T-cell (primary cell): ENCODE measurements at regions not wholly inside any gene's neighbourhood (a gene's known extent, or its start where the extent isn't known, plus 50 kb on each side); places are given as distances from the start of the nearest gene placed in this dataset.
"Not testable (repeated sequence)": the region's sequence is repeated elsewhere in the genome, so short reads cannot be mapped to it uniquely, and the experiment has no call there.

Source experiments
- ATAC-seq, 4 experiments: fragments of 200-7000 bp in 3 of 4; fragments of 150-1000 bp in 1 of 4; cut with Tn5 transposase; replicated peaks in 1 of 4; 1 replicate in 3 of 4; 2 replicates in 1 of 4; pipeline ENCODE4 v1.10.0; 2021; ENCODE audit warnings: moderate library complexity in 3 of 4, mild to moderate bottlenecking in 2 of 4, moderate number of reproducible peaks in 1 of 4
- CTCF ChIA-PET, 2 donors: fragments of 300-600 bp; sonication (Branson Sonifier 250); formaldehyde crosslinking; loops; one replicate each; lab custom pipeline; 2022; ENCODE audit warnings: antibody characterized with exemption in 2 of 2; lab: Charles Lee
- POLR2A ChIA-PET, 2 donors: fragments of 300-600 bp; sonication (Branson Sonifier 250); formaldehyde crosslinking; loops; one replicate each; lab custom pipeline; 2022; ENCODE audit warnings: antibody characterized with exemption in 2 of 2; lab: Charles Lee
- DNase-seq, 35 experiments: peaks; one replicate each; pipeline versions ENCODE4 v3.0.0 to v3.0.0-alpha.2; 2013 to 2023
- H3K27ac ChIP-seq: one replicate; pipeline ENCODE4 v1.5.1; 2013; ENCODE audit warnings: low read length
- H3K27me3 ChIP-seq, 2 experiments: replicated peaks in 1 of 2; 1 replicate in 1 of 2; 2 replicates in 1 of 2; pipeline versions ENCODE4 v1.6.1 to v1.7.0; 2013; ENCODE audit warnings: low read length in 1 of 2, mixed read lengths in 1 of 2; ENCODE audit not compliant: control insufficient read depth in 2 of 2, insufficient read depth in 2 of 2; ENCODE audit errors: extremely low read depth in 1 of 2
- H3K36me3 ChIP-seq, 2 donors: 1 replicate in 1 of 2; 2 replicates in 1 of 2; pipeline versions ENCODE4 v1.6.1 to v1.7.0; 2013; ENCODE audit warnings: low read length in 1 of 2; ENCODE audit not compliant: control insufficient read depth in 2 of 2, insufficient read depth in 1 of 2; ENCODE audit errors: extremely low read depth in 1 of 2
- H3K4me1 ChIP-seq, 2 experiments: 1 replicate in 1 of 2; 2 replicates in 1 of 2; pipeline versions ENCODE4 v1.6.1 to v1.7.0; 2013; ENCODE audit warnings: low read length in 2 of 2, mixed read lengths in 1 of 2; ENCODE audit not compliant: insufficient read depth in 2 of 2, control insufficient read depth in 1 of 2; ENCODE audit errors: extremely low read depth in 1 of 2
- H3K4me3 ChIP-seq, 2 donors: 1 replicate in 1 of 2; 2 replicates in 1 of 2; pipeline versions ENCODE4 v1.5.1 to v1.7.0; 2013; ENCODE audit warnings: mild to moderate bottlenecking in 2 of 2, low read length in 1 of 2, moderate library complexity in 1 of 2; ENCODE audit not compliant: control insufficient read depth in 1 of 2; ENCODE audit errors: extremely low read depth in 1 of 2
- H3K9me3 ChIP-seq: 2 replicates; pipeline ENCODE4 v1.7.0; 2013
- H3K27ac Mint-ChIP-seq, 2 donors: one replicate each; pipeline ENCODE4 v1.8.0; 2020 to 2021; ENCODE audit warnings: mild to moderate bottlenecking in 2 of 2, mixed read lengths in 2 of 2
- H3K27me3 Mint-ChIP-seq, 2 donors: one replicate each; pipeline ENCODE4 v1.8.0; 2021 to 2022; ENCODE audit warnings: mixed read lengths in 2 of 2
- H3K36me3 Mint-ChIP-seq: one replicate; pipeline ENCODE4 v1.8.0; 2021; ENCODE audit warnings: mixed read lengths
- H3K4me1 Mint-ChIP-seq, 3 donors: one replicate each; pipeline ENCODE4 v1.8.0; 2020 to 2022; ENCODE audit warnings: mixed read lengths in 3 of 3, mild to moderate bottlenecking in 1 of 3
- H3K4me3 Mint-ChIP-seq, 3 donors: one replicate each; pipeline ENCODE4 v1.8.0; 2020 to 2022; ENCODE audit warnings: mild to moderate bottlenecking in 3 of 3, mixed read lengths in 3 of 3, moderate library complexity in 3 of 3
- H3K9me3 Mint-ChIP-seq, 3 donors: one replicate each; pipeline ENCODE4 v1.8.0; 2020 to 2022; ENCODE audit warnings: mixed read lengths in 3 of 3
- WGBS: methylation state at CpG from one replicate; pipeline ENCODE4 v1.1.5; 2013; ENCODE audit warnings: missing lambda C conversion rate; ENCODE audit not compliant: insufficient coverage; 5-methylcytosine and 5-hydroxymethylcytosine counted together

DNA sequence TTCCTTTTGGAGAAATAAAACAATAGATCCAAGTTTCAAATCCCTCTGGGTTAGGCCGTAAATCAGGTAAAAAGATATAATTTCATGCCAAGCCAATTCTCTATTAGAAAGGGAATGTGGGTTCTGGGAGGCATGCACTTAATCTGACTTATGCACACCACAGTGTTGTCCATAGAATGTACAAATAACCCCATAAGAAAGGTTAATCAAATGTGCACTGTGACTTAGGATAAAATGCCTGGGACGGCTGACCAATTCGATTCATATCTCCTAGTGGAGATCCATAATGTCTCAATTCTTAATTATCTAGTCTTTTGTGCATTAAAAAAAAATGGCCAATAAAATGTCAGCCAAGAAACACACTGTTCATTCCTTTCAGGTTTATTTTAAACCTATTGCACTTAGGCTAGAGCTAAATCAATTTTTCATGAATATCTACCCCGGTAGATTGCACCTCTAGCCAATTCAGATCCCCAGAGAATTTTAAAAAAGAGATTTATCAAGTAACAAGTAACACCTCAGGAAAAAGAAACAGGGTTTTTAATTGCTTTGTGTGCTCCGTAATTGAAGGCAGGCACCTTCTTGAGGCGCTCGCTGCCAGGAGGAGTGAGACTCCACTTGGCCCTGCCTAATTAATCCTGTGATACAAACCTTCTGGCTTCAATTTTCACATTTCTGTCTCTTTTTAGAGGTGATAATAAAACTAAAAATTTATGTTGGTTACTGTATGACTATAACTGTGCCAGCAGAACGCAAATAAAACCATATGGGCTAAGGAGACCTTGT lies 265.1 kb downstream of the ETV1 start:
- Mint-ChIP-seq H3K4me1 (no peaks in the 10 kb centered on the region), H3K9me3 (peaks cover 3 to 9% (median 8%) of the 10 kb centered on the region in 3 donors), H3K4me3 (no peak overlapping the region), H3K27ac (no peak overlapping the region), H3K36me3 (no peaks in the 10 kb centered on the region), H3K27me3 (no peaks in the 10 kb centered on the region)
- ATAC-seq: no peak
- Histone ChIP-seq H3K4me1 (no peaks in the 10 kb centered on the region), H3K9me3 (no peaks in the 10 kb centered on the region), H3K27ac (no peak overlapping the region), H3K4me3 (no peak overlapping the region), H3K36me3 (no peaks in the 10 kb centered on the region), H3K27me3 (no peaks in the 10 kb centered on the region)
- no peak for DNase-seq
- ChIA-PET POLR2A (no interaction called here), CTCF (interaction anchor here in 1 of 2 donors (1.1 kb wide), 1 partner anchor 1200 kb away, joined by 3 read pairs; no protein-coding TSS in a partner anchor)
- 100% methylated on average over 1 of the region's 8 CpGs for WGBS

DNA sequence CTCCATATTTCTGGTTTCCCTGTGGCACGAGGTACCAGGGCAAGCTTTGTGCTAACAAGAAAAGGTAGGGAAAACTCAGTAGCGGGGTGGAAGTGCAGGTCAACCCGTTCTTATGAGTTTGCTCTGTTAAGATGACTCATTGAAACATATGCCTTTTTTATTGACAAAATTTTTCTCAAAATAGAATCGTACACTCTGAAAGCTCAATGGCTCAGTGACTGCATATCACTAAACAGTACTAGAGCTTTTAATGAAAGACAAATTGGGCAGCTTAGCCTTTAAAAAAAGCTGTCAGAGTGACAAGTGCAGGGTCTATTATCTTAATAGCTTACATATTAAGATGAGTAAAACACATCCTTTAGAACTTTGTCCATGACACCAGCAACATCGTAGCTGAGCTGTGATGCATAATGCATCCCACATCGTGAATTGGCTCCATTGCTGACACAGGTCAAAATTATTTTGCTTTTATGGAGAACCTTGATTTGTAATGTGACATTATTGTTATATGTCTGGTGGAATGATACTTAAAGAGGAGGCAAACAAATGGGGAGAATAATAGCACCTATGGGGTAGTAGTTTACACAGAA lies 264.4 kb downstream of the ETV1 start:
- DNase-seq (no peak), ATAC-seq (no peak)
- H3K9me3 Mint-ChIP-seq: peaks cover 3 to 9% (median 8%) of the 10 kb centered on the region in 3 donors
- no peak overlapping the region for H3K27ac Mint-ChIP-seq
- CTCF ChIA-PET: interaction anchor here in 1 of 2 donors (1.1 kb wide), 1 partner anchor 1200 kb away, joined by 3 read pairs; no protein-coding TSS in a partner anchor
- WGBS: 75% methylated on average over 3 of the region's 6 CpGs
- POLR2A ChIA-PET: no interaction called here
- Histone ChIP-seq H3K27me3 (no peaks in the 10 kb centered on the region), H3K4me1 (no peaks in the 10 kb centered on the region), H3K4me3 (no peak overlapping the region), H3K9me3 (no peaks in the 10 kb centered on the region), H3K36me3 (no peaks in the 10 kb centered on the region), H3K27ac (no peak overlapping the region)
- no peaks in the 10 kb centered on the region for H3K4me1 Mint-ChIP-seq
- no peaks in the 10 kb centered on the region for H3K36me3 Mint-ChIP-seq
- no peak overlapping the region for H3K4me3 Mint-ChIP-seq
- H3K27me3 Mint-ChIP-seq: no peaks in the 10 kb centered on the region

GRCh38 chr7:13725591-13725990 lies 263.9 kb downstream of the ETV1 start:
- Histone ChIP-seq H3K27me3 (no peaks in the 10 kb centered on the region), H3K36me3 (no peaks in the 10 kb centered on the region), H3K9me3 (no peaks in the 10 kb centered on the region), H3K4me1 (no peaks in the 10 kb centered on the region), H3K4me3 (no peak overlapping the region), H3K27ac (no peak overlapping the region)
- Mint-ChIP-seq H3K36me3 (no peaks in the 10 kb centered on the region), H3K27ac (no peak overlapping the region), H3K9me3 (peaks cover 3 to 9% (median 8%) of the 10 kb centered on the region in 3 donors), H3K27me3 (no peaks in the 10 kb centered on the region), H3K4me3 (no peak overlapping the region), H3K4me1 (no peaks in the 10 kb centered on the region)
- DNase-seq (no peak), ATAC-seq (no peak)
- POLR2A ChIA-PET: no interaction called here
- CTCF ChIA-PET: interaction anchor here in 1 of 2 donors (1.1 kb wide), 1 partner anchor 1201 kb away, joined by 3 read pairs; no protein-coding TSS in a partner anchor
- WGBS: no CpG with 5 or more reads among the region's 2 CpGs

GRCh38 chr7:13727279-13727678 lies 262.2 kb downstream of the ETV1 start:
- Histone ChIP-seq H3K27ac (no peak overlapping the region), H3K4me3 (no peak overlapping the region), H3K9me3 (no peaks in the 10 kb centered on the region), H3K27me3 (no peaks in the 10 kb centered on the region), H3K36me3 (no peaks in the 10 kb centered on the region), H3K4me1 (no peaks in the 10 kb centered on the region)
- ATAC-seq (no peak), DNase-seq (no peak)
- CTCF ChIA-PET: no interaction called here
- POLR2A ChIA-PET: interaction anchor here in 1 of 2 donors (0.6 kb wide), 1 partner anchor 58 kb away, joined by 22 read pairs; no protein-coding TSS in a partner anchor
- no peaks in the 10 kb centered on the region for H3K4me1 Mint-ChIP-seq
- no peak overlapping the region for H3K27ac Mint-ChIP-seq
- no peak overlapping the region for H3K4me3 Mint-ChIP-seq
- H3K27me3 Mint-ChIP-seq: no peaks in the 10 kb centered on the region
- H3K9me3 Mint-ChIP-seq: peaks cover 3 to 9% (median 8%) of the 10 kb centered on the region in 3 donors
- no CpG with 5 or more reads among the region's 2 CpGs for WGBS
- H3K36me3 Mint-ChIP-seq: no peaks in the 10 kb centered on the region

- Mint-ChIP-seq H3K36me3 (no peaks in the 10 kb centered on the region), H3K27ac (no peak overlapping the region), H3K9me3 (peaks cover 3 to 9% (median 8%) of the 10 kb centered on the region in 3 donors), H3K4me1 (no peaks in the 10 kb centered on the region), H3K27me3 (no peaks in the 10 kb centered on the region), H3K4me3 (no peak overlapping the region)
- Histone ChIP-seq H3K27me3 (no peaks in the 10 kb centered on the region), H3K9me3 (no peaks in the 10 kb centered on the region), H3K27ac (no peak overlapping the region), H3K4me1 (no peaks in the 10 kb centered on the region), H3K4me3 (no peak overlapping the region), H3K36me3 (no peaks in the 10 kb centered on the region)
- ATAC-seq (no peak), DNase-seq (no peak)
- POLR2A ChIA-PET: interaction anchor here in 1 of 2 donors (0.6 kb wide), 1 partner anchor 57 kb away, joined by 22 read pairs; no protein-coding TSS in a partner anchor
- whole genome bisulfite sequencing: 94% methylated on average over 2 of the region's 2 CpGs
- CTCF ChIA-PET: no interaction called here
Observed at GRCh38 chr7:13727751-13728150, 261.7 kb downstream of the ETV1 start.

DNA sequence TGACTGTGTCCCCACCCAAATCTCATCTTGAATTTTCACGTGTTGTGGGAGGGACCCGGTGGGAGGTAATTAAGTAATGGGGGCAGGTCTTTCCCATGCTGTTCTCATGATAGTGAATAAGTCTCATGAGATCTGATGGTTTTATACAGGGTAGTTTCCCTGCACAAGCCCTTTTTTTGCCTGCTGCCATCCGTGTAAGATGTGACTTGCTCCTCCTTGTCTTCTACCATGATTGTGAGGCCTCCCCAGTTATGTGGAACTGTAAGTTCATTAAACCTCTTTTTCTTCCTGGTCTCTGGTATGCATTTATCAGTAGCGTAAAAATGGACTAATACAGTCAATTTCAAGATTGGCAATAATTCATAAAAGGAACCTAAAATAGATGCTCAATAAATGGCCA lies 261.0 kb downstream of the ETV1 start:
- POLR2A ChIA-PET, H3K9me3 ChIP-seq, H3K9me3 Mint-ChIP-seq, H3K27ac Mint-ChIP-seq, H3K4me1 ChIP-seq, CTCF ChIA-PET, H3K36me3 Mint-ChIP-seq, H3K27me3 Mint-ChIP-seq, H3K4me3 Mint-ChIP-seq, ATAC-seq, H3K4me1 Mint-ChIP-seq, H3K4me3 ChIP-seq, H3K27me3 ChIP-seq, H3K36me3 ChIP-seq, H3K27ac ChIP-seq, DNase-seq: not testable (repeated sequence)
- 100% methylated on average over 2 of the region's 4 CpGs for WGBS
